ENCODE measurements at regions not wholly inside any gene's neighbourhood (a gene's known extent, or its start where the extent isn't known, plus 50 kb on each side); places are given as distances from the start of the nearest gene placed in this dataset.

DNA sequence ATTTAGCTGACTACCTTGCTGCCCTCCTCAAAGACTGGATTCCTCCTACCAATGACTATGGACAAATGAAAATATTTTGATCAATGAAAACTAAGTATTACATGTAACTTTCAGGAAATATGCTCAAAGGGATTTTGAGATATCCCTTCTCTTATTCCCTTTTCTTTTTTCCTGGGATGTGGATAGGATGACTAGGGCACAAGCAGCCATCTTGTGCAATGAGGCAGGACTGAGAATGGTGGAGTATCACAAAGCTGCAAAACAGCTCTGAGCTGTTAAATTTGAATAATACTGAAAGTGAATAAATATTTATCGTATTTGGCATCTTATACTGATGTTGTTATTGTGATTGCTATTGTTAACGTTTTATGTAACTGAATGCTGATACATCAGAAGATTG is 333.1 kb upstream of the NUDT12 start:
- H3K4me1 Mint-ChIP-seq = peaks cover 7% of the 10 kb centered on the region
- H3K27ac Mint-ChIP-seq = no peak overlapping the region
- no peak for DNase-seq
- no peaks in the 10 kb centered on the region for H3K27me3 Mint-ChIP-seq (ENCODE audit: low read depth, poor library complexity)
- no peak overlapping the region for H3K4me3 Mint-ChIP-seq
- peaks cover 7% of the 10 kb centered on the region for H3K36me3 Mint-ChIP-seq (ENCODE audit: low read depth)
- peaks cover 15% of the 10 kb centered on the region for H3K9me3 Mint-ChIP-seq
- TF ChIP-seq, protein P1, sequence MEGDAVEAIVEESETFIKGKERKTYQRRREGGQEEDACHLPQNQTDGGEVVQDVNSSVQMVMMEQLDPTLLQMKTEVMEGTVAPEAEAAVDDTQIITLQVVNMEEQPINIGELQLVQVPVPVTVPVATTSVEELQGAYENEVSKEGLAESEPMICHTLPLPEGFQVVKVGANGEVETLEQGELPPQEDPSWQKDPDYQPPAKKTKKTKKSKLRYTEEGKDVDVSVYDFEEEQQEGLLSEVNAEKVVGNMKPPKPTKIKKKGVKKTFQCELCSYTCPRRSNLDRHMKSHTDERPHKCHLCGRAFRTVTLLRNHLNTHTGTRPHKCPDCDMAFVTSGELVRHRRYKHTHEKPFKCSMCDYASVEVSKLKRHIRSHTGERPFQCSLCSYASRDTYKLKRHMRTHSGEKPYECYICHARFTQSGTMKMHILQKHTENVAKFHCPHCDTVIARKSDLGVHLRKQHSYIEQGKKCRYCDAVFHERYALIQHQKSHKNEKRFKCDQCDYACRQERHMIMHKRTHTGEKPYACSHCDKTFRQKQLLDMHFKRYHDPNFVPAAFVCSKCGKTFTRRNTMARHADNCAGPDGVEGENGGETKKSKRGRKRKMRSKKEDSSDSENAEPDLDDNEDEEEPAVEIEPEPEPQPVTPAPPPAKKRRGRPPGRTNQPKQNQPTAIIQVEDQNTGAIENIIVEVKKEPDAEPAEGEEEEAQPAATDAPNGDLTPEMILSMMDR (IDR thresholded peaks at IDR 0.05) = no peak

GRCh38 chr5:103894882-103895281 is 332.3 kb upstream of the NUDT12 start:
- DNase-seq = peak; percentile 26
- H3K36me3 Mint-ChIP-seq (ENCODE audit: low read depth) = peaks cover 7% of the 10 kb centered on the region
- H3K27me3 Mint-ChIP-seq (ENCODE audit: low read depth, poor library complexity) = no peaks in the 10 kb centered on the region
- peak overlapping the region; percentile 61 for H3K27ac Mint-ChIP-seq
- TF ChIP-seq, protein P1 (IDR thresholded peaks at IDR 0.05) = no peak
- H3K4me1 Mint-ChIP-seq = peaks cover 7% of the 10 kb centered on the region
- no peak overlapping the region for H3K4me3 Mint-ChIP-seq
- peaks cover 8% of the 10 kb centered on the region for H3K9me3 Mint-ChIP-seq

GRCh38 chr5:103891151-103891550 is 328.6 kb upstream of the NUDT12 start:
- H3K36me3 Mint-ChIP-seq (ENCODE audit: low read depth) = no peaks in the 10 kb centered on the region
- H3K27ac Mint-ChIP-seq = no peak overlapping the region
- H3K9me3 Mint-ChIP-seq = no peaks in the 10 kb centered on the region
- TF ChIP-seq, protein P1 (IDR thresholded peaks at IDR 0.05) = no peak
- peaks cover 5% of the 10 kb centered on the region for H3K27me3 Mint-ChIP-seq (ENCODE audit: low read depth, poor library complexity)
- no peak overlapping the region for H3K4me3 Mint-ChIP-seq
- peaks cover 7% of the 10 kb centered on the region for H3K4me1 Mint-ChIP-seq
- DNase-seq = no peak

- no peak overlapping the region for H3K27ac Mint-ChIP-seq
- DNase-seq = no peak
- no peaks in the 10 kb centered on the region for H3K9me3 Mint-ChIP-seq
- no peaks in the 10 kb centered on the region for H3K36me3 Mint-ChIP-seq (ENCODE audit: low read depth)
- TF ChIP-seq, protein P1 (IDR thresholded peaks at IDR 0.05) = no peak
- no peak overlapping the region for H3K4me3 Mint-ChIP-seq
- H3K4me1 Mint-ChIP-seq = peaks cover 7% of the 10 kb centered on the region
- H3K27me3 Mint-ChIP-seq (ENCODE audit: low read depth, poor library complexity) = peaks cover 5% of the 10 kb centered on the region
Measured at GRCh38 chr5:103890313-103890712, 327.7 kb upstream of the NUDT12 start.

DNA sequence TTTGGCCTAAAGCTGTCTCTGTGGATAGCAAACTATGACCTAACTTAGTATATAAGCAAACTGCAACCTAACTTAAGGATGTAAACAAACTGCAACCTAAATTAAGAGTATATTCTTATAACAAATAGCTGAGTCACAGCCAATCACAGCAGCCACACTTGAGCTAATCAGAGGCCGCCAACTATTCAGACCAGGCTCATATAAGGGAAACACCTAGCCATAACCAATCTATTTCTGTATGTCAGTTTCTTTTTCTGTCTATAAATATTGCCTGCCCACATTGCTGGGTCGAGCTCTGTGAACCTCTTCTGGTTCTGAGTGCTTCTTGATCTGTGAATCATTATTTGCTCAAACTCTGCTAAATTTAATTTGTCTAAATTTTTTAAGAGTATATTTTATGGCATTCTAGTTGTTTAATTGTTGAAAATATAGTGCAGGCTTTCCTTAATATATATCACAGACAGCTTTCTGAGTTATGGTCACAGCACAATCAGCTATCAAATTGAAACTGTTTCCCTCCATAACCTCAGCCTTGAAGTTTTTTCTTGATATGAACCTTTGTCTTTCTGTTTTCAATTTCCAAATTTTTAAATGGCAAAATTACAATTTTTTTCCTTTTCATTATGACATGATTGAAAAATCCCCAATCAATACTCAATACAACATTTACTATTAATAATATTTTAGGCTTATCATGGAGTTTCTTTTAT is 327.1 kb upstream of the NUDT12 start:
- H3K9me3 Mint-ChIP-seq = no peaks in the 10 kb centered on the region
- peaks cover 5% of the 10 kb centered on the region for H3K27me3 Mint-ChIP-seq (ENCODE audit: low read depth, poor library complexity)
- peaks cover 2% of the 10 kb centered on the region for H3K4me1 Mint-ChIP-seq
- no peak overlapping the region for H3K27ac Mint-ChIP-seq
- no peak for DNase-seq
- H3K36me3 Mint-ChIP-seq (ENCODE audit: low read depth) = no peaks in the 10 kb centered on the region
- TF ChIP-seq, protein P1 (IDR thresholded peaks at IDR 0.05) = no peak
- H3K4me3 Mint-ChIP-seq = no peak overlapping the region

DNA sequence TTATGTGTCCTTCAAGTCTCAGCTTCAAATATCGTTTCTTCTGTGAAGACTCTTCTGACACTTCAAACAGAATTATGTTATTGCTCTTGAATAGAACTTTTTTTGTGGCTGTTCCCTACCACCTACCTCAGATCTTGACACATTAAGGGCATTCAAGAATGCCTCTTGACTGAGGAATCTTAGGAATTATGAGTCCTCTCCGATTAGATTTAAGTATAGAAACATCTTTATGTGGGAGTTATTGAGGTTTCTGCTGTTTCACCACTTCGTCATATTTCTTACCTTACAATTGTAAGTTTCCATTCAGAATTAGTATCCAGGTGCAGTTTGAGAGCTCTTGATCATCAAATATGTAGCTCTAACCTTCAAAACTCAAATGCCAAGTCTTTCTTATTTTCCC is 324.2 kb upstream of the NUDT12 start:
- no peaks in the 10 kb centered on the region for H3K9me3 Mint-ChIP-seq
- TF ChIP-seq, protein P1 (IDR thresholded peaks at IDR 0.05) = no peak
- no peak overlapping the region for H3K4me3 Mint-ChIP-seq
- no peak overlapping the region for H3K27ac Mint-ChIP-seq
- DNase-seq = no peak
- peaks cover 8% of the 10 kb centered on the region for H3K27me3 Mint-ChIP-seq (ENCODE audit: low read depth, poor library complexity)
- no peaks in the 10 kb centered on the region for H3K4me1 Mint-ChIP-seq
- H3K36me3 Mint-ChIP-seq (ENCODE audit: low read depth) = no peaks in the 10 kb centered on the region

Data from nephron progenitor cell (in vitro differentiated cells).